Smooth muscle cell (in vitro differentiated cells): ENCODE measurements at regions not wholly inside any gene's neighbourhood (a gene's known extent, or its start where the extent isn't known, plus 50 kb on each side); places are given as distances from the start of the nearest gene placed in this dataset.

Experiments
- DNase-seq: peaks from one replicate; lab custom pipeline; 2025; ENCODE audit not compliant: unreplicated experiment; lab: John Stamatoyannopoulos, UW
- H2AFZ ChIP-seq: fragments of 200-600 bp; sonication (generic); 2 replicates; pipeline ENCODE4 v1.6.0; 2016; ENCODE audit warnings: antibody characterized with exemption, low read depth, mild to moderate bottlenecking
- H3F3A ChIP-seq: fragments of 200-600 bp; sonication (generic); 2 replicates; pipeline ENCODE4 v1.6.0; 2017; ENCODE audit warnings: antibody characterized with exemption, low read depth
- H3K27ac ChIP-seq: fragments of 200-600 bp; sonication (generic); 2 replicates; pipeline ENCODE4 v1.5.1; 2016; ENCODE audit warnings: low read depth, mild to moderate bottlenecking
- H3K27me3 ChIP-seq: fragments of 200-600 bp; sonication (generic); 2 replicates; pipeline ENCODE4 v1.6.1; 2016; ENCODE audit warnings: low read depth, mild to moderate bottlenecking
- H3K36me3 ChIP-seq: fragments of 200-600 bp; sonication (generic); 2 replicates; pipeline ENCODE4 v1.5.1; 2016; ENCODE audit warnings: low read depth
- H3K4me1 ChIP-seq: fragments of 200-600 bp; sonication (generic); 2 replicates; pipeline ENCODE4 v1.5.1; 2016; ENCODE audit warnings: low read depth
- H3K4me2 ChIP-seq: fragments of 200-600 bp; sonication (generic); 2 replicates; pipeline ENCODE4 v1.6.0; 2016; ENCODE audit warnings: mild to moderate bottlenecking
- H3K4me3 ChIP-seq: fragments of 200-600 bp; sonication (generic); 2 replicates; pipeline ENCODE4 v1.5.1; 2016; ENCODE audit warnings: mild to moderate bottlenecking
- H3K79me2 ChIP-seq: fragments of 200-600 bp; sonication (generic); 2 replicates; pipeline ENCODE4 v1.6.0; 2016; ENCODE audit warnings: low read depth, mild to moderate bottlenecking
- H3K9ac ChIP-seq: fragments of 200-600 bp; sonication (generic); 2 replicates; pipeline ENCODE4 v1.6.0; 2016; ENCODE audit warnings: low read depth
- H3K9me3 ChIP-seq: fragments of 200-600 bp; sonication (generic); replicated peaks from 2 replicates; pipeline ENCODE4 v1.5.1; 2016; ENCODE audit warnings: low read depth
- H4K20me1 ChIP-seq: fragments of 200-600 bp; sonication (generic); 2 replicates; pipeline ENCODE4 v1.6.0; 2016; ENCODE audit warnings: low read depth
- WGBS: methylation state at CpG from one replicate; pipeline ENCODE4 v1.1.7; 2016; ENCODE audit warnings: low lambda C conversion rate; 5-methylcytosine and 5-hydroxymethylcytosine counted together
- TF ChIP-seq, protein P1 (sequence below): fragments of 200-600 bp; sonication (generic); IDR thresholded peaks from 2 replicates; pipeline ENCODE4 v1.5.1; 2017; ENCODE audit warnings: borderline replicate concordance, mild to moderate bottlenecking, antibody characterized with exemption; ENCODE audit not compliant: insufficient read depth, poor library complexity, severe bottlenecking

DNA sequence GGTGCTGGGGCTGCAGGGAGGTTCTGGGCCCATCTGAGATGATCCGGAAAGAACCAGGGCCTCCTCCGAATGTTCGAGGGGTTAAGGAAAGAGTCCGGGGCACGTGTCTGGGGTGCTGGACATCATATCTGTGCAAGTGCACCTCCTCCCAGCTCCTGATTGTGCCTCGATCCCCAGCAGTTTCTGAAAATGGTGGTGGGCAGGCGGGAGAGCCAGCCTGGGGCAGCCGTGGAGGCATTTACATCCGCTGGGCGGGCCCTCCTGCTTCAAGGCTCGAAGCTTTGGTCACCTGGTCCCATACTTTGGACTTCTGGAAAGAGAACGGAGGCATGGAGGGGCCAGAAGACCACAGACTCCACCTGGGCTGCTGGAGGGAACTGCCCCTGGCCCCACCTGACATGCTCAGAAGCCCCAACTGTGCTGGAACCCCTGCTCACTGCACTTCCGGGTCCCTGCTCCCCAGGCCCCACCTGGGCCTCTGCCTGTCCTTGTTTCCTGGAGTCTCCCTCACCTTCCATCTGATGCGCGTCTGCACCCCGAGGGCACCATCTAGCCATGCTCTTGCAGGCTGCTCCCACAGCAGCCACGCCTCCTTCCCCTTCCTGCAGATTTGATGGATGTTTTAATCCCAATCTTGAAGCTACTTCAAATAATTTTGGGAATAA is 119.2 kb upstream of the HDAC4 start:
- TF ChIP-seq, protein P1, sequence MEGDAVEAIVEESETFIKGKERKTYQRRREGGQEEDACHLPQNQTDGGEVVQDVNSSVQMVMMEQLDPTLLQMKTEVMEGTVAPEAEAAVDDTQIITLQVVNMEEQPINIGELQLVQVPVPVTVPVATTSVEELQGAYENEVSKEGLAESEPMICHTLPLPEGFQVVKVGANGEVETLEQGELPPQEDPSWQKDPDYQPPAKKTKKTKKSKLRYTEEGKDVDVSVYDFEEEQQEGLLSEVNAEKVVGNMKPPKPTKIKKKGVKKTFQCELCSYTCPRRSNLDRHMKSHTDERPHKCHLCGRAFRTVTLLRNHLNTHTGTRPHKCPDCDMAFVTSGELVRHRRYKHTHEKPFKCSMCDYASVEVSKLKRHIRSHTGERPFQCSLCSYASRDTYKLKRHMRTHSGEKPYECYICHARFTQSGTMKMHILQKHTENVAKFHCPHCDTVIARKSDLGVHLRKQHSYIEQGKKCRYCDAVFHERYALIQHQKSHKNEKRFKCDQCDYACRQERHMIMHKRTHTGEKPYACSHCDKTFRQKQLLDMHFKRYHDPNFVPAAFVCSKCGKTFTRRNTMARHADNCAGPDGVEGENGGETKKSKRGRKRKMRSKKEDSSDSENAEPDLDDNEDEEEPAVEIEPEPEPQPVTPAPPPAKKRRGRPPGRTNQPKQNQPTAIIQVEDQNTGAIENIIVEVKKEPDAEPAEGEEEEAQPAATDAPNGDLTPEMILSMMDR, result no peak
- H3K79me2 ChIP-seq, result no peaks in the 10 kb centered on the region
- no peak overlapping the region for H3K27ac ChIP-seq
- H4K20me1 ChIP-seq, result no peaks in the 10 kb centered on the region
- no peak overlapping the region for H3K4me3 ChIP-seq
- no peaks in the 10 kb centered on the region for H3K36me3 ChIP-seq
- H3F3A ChIP-seq, result no peaks in the 10 kb centered on the region
- WGBS, result 93% methylated on average over 17 of the region's 17 CpGs
- H2AFZ ChIP-seq, result no peak overlapping the region
- no peaks in the 10 kb centered on the region for H3K9me3 ChIP-seq
- no peak for DNase-seq
- no peaks in the 10 kb centered on the region for H3K4me1 ChIP-seq
- no peak overlapping the region for H3K4me2 ChIP-seq
- no peaks in the 10 kb centered on the region for H3K27me3 ChIP-seq
- no peak overlapping the region for H3K9ac ChIP-seq

DNA sequence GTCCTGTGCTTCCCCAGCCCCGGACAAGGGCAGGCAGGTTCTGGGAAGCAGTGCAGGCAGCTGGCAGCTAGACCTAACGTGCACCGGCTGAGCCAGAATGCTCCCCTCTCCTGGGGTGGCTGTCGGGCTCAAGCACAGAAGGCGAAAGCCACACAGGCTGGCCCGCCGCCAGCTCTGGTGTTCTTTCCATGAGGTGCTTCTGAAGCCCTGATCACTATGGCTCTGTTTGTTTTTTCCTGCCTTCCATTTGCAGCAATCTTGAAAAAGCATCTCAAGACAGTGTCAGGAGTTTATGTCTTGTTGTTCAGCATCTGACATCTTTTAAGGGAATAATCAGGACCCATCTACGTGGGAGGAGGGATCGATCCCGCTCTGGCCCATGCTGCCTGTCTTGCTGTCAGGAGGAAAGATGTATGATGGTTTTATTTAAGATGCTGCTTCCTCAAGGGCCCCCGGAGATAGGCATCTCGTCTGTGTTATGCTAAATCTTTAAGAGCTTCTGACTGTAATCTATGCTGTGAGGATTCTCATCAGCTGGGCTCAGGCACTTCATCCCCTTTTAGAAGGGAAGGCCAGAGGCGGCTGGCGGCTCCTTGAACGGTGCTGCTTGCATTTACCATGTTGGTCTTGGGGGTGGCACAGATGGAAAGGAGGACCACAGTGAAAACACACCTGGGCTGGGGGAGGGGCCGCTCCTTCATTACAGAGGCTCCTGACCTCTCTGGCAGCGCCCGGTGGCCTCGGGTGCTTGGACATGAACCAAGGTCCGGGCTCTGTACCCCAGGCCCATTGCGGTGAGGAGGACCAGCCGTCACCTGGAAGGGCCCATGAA is 118.5 kb upstream of the HDAC4 start:
- Histone ChIP-seq H2AFZ (no peak overlapping the region), H3K9me3 (no peaks in the 10 kb centered on the region), H3K27ac (no peak overlapping the region), H3K4me3 (no peak overlapping the region), H3K4me2 (no peak overlapping the region), H3K27me3 (no peaks in the 10 kb centered on the region), H4K20me1 (no peaks in the 10 kb centered on the region), H3K9ac (no peak overlapping the region), H3K79me2 (no peaks in the 10 kb centered on the region), H3K36me3 (no peaks in the 10 kb centered on the region), H3K4me1 (no peaks in the 10 kb centered on the region), H3F3A (no peaks in the 10 kb centered on the region)
- DNase-seq, result no peak
- whole genome bisulfite sequencing, result 56% methylated on average over 22 of the region's 22 CpGs
- TF ChIP-seq, protein P1, result no peak

DNA sequence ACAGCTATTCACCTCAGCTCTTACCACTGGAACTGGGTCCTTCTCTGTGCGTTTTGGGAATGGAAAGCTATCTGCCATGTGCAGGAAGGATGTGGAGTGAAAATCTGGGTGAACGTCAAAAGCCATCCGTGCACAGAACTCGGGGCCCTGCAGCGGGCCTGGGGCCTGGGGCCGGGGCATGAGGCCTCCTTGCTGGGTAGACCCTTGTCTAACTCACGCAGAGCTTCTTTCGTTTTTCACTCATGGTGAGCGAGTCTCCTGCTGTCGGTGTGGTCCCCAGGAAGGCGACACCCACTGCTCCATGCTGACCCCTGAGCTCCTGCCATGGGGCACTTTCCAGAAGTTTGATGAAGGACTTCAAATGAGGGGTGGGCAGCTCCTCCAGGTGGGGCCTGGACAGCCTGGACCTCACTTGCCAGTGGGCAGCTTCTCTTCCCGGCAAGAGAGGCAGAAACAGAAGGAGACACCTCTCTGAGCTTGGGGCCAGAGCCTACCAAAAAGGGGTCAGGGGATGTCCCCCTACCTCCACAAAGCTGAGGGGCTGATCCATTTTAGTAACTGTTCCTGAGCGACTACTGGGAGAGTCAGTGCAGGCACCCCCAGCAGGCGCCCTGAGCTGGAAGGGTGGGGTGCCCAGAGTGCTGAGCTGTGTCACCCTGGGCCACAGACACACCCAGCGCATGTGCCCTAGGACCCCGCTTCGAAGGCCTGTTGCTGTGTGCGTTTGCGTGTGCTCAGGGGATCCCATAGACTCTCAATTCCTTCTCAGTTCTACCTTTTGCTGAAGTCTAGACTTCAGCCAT is 117.7 kb upstream of the HDAC4 start:
- Histone ChIP-seq H3K4me2 (no peak overlapping the region), H3K27me3 (no peaks in the 10 kb centered on the region), H3F3A (no peaks in the 10 kb centered on the region), H3K9ac (no peak overlapping the region), H3K4me3 (no peak overlapping the region), H3K36me3 (no peaks in the 10 kb centered on the region), H3K27ac (no peak overlapping the region), H3K4me1 (no peaks in the 10 kb centered on the region), H3K79me2 (no peaks in the 10 kb centered on the region), H4K20me1 (no peaks in the 10 kb centered on the region), H3K9me3 (no peaks in the 10 kb centered on the region), H2AFZ (no peak overlapping the region)
- WGBS, result 95% methylated on average over 19 of the region's 19 CpGs
- TF ChIP-seq, protein P1, result no peak
- no peak for DNase-seq
